Activated CD4-positive, alpha-beta T cell treated with anti-CD3 and anti-CD28 coated beads for 36 hours (primary cell): ENCODE measurements at regions not wholly inside any gene's neighbourhood (a gene's known extent, or its start where the extent isn't known, plus 50 kb on each side); places are given as distances from the start of the nearest gene placed in this dataset.

Source experiments
- ATAC-seq: fragments of 200-7000 bp; cut with Tn5 transposase; one replicate; pipeline ENCODE4 v1.10.0; 2021; ENCODE audit warnings: mild to moderate bottlenecking, moderate library complexity
- CTCF ChIA-PET: fragments of 350-600 bp; sonication (Branson Sonifier 250); formaldehyde crosslinking; loops from one replicate; lab custom pipeline; 2021; ENCODE audit warnings: antibody characterized with exemption; lab: Charles Lee
- POLR2A ChIA-PET: fragments of 350-600 bp; sonication (Branson Sonifier 250); formaldehyde crosslinking; loops from one replicate; lab custom pipeline; 2021; ENCODE audit warnings: antibody characterized with exemption, inconsistent platforms; lab: Charles Lee
- DNase-seq: peaks from one replicate; pipeline ENCODE4 v3.0.0-alpha.2; 2020
- H3K27ac Mint-ChIP-seq: one replicate; pipeline ENCODE4 v1.8.0; 2021; ENCODE audit warnings: mixed read lengths
- H3K27me3 Mint-ChIP-seq: one replicate; pipeline ENCODE4 v1.8.0; 2021; ENCODE audit warnings: mixed read lengths
- H3K36me3 Mint-ChIP-seq: one replicate; pipeline ENCODE4 v1.8.0; 2021; ENCODE audit warnings: low read depth, mixed read lengths
- H3K4me1 Mint-ChIP-seq: one replicate; pipeline ENCODE4 v1.8.0; 2021; ENCODE audit warnings: mixed read lengths
- H3K4me3 Mint-ChIP-seq: one replicate; pipeline ENCODE4 v1.8.0; 2021; ENCODE audit warnings: mild to moderate bottlenecking, moderate library complexity, mixed read lengths
- H3K9me3 Mint-ChIP-seq: one replicate; pipeline ENCODE4 v1.8.0; 2021; ENCODE audit warnings: low read depth, mixed read lengths
- intact Hi-C, 2 experiments: fragments of 100-400 bp; cut with DNase I in 1 of 2; cut with micrococcal nuclease in 1 of 2; formaldehyde crosslinking; loops; one replicate each; pipeline versions ENCODE4 v1.14.2 to v1.15.1; 2022 to 2024; cut with DNase I, micrococcal nuclease

DNA sequence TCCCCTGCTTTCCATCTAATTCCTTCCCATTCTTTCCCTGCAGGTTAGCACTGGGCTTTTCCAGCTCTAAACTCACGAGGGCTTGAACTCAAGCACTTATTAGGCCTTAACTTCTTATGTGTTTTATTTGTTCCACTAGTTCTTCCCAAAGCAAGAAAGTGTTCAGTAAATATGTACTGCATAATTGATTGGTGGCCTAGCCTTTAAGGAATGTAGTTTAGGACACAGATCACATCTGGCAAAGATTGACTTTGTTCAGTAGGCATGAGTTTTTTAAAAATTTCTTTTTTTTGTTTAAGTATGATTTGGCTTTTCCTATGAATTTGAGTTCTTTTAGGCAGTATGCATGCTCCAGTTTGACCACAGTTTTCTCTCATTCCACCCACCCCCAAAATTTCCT, 285.2 kb downstream of the NPR3 start:
- Mint-ChIP-seq H3K9me3 (no peaks in the 10 kb centered on the region), H3K27me3 (no peaks in the 10 kb centered on the region), H3K4me3 (no peak overlapping the region), H3K4me1 (no peaks in the 10 kb centered on the region), H3K27ac (no peak overlapping the region), H3K36me3 (no peaks in the 10 kb centered on the region)
- intact Hi-C loops = no loop called here
- POLR2A ChIA-PET = no interaction called here
- DNase-seq (no peak), ATAC-seq (no peak)
- CTCF ChIA-PET = no interaction called here

- H3K4me1 Mint-ChIP-seq = no peaks in the 10 kb centered on the region
- ATAC-seq (no peak), DNase-seq (no peak)
- intact Hi-C loops = no loop called here
- CTCF ChIA-PET = no interaction called here
- H3K36me3 Mint-ChIP-seq = no peaks in the 10 kb centered on the region
- no peak overlapping the region for H3K27ac Mint-ChIP-seq
- POLR2A ChIA-PET = no interaction called here
- no peaks in the 10 kb centered on the region for H3K27me3 Mint-ChIP-seq
- peaks cover 2% of the 10 kb centered on the region for H3K9me3 Mint-ChIP-seq
- H3K4me3 Mint-ChIP-seq = no peak overlapping the region
These were observed 297.8 kb downstream of the NPR3 start for GRCh38 chr5:33008751-33009418.

- DNase-seq = no peak
- Mint-ChIP-seq H3K9me3 (peaks cover 9% of the 10 kb centered on the region), H3K36me3 (no peaks in the 10 kb centered on the region), H3K27ac (no peak overlapping the region), H3K27me3 (no peaks in the 10 kb centered on the region), H3K4me3 (no peak overlapping the region), H3K4me1 (no peaks in the 10 kb centered on the region)
- ChIA-PET CTCF (no interaction called here), POLR2A (no interaction called here)
- ATAC-seq = no peak
- intact Hi-C loops = no loop called here
These were observed 299.7 kb downstream of the NPR3 start for GRCh38 chr5:33010846-33011245.

- H3K4me1 Mint-ChIP-seq = no peaks in the 10 kb centered on the region
- H3K4me3 Mint-ChIP-seq = no peak overlapping the region
- no peaks in the 10 kb centered on the region for H3K36me3 Mint-ChIP-seq
- CTCF ChIA-PET = interaction anchor here (0.7 kb wide), 1 partner anchor 9 kb away, joined by 4 read pairs; no protein-coding TSS in a partner anchor
- DNase-seq (no peak), ATAC-seq (no peak)
- H3K9me3 Mint-ChIP-seq = peaks cover 12% of the 10 kb centered on the region
- POLR2A ChIA-PET = no interaction called here
- H3K27ac Mint-ChIP-seq = no peak overlapping the region
- intact Hi-C loops = no loop called here
- H3K27me3 Mint-ChIP-seq = no peaks in the 10 kb centered on the region
These were observed 300.7 kb downstream of the NPR3 start for GRCh38 chr5:33011801-33012200.

- CTCF ChIA-PET = no interaction called here
These were observed 312.5 kb downstream of the NPR3 start for GRCh38 chr5:33023649-33024048.

DNA sequence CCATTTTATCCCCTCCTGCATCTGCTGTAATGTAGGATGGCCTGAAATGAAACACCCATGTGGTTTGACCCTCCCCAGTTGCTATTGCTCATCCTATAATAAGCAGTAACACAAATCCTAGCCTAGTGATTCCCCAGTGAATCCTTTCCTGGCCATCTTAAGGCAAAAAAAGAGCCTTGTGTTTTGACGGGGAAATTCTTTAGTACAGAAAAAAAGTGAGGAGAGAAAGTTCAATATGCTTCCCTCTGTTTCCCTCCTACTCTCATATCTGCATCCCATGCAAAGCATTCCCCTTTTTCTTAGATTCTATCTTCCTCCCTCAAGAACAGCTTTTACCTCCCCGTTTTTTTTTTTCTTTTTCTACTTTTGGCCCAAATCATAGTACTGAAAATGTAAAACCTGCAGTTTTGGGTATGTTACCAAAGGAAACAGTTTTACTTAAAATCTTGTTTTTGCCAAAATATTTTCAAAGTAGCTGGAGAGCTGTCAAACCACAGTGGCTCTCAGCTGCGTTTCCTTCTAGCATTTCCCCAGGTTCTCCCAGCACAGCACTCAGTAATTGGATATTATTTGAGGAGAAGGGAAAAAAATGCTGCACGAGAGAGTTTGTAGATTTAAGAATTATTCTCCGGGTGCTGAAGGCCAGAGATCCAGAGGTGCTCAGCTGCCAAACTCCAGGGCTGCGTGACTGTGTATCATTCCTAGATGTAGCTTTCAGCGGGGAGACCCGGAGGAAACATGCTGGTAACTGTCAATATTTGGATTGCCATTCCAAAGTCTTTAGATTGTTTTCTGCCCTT, 321.4 kb downstream of the NPR3 start:
- no peaks in the 10 kb centered on the region for H3K9me3 Mint-ChIP-seq
- H3K36me3 Mint-ChIP-seq = no peaks in the 10 kb centered on the region
- ATAC-seq = no peak
- H3K27me3 Mint-ChIP-seq = no peaks in the 10 kb centered on the region
- H3K4me3 Mint-ChIP-seq = no peak overlapping the region
- intact Hi-C loops = no loop called here
- H3K4me1 Mint-ChIP-seq = no peaks in the 10 kb centered on the region
- ChIA-PET CTCF (interaction anchor here (1.4 kb wide), 1 partner anchor 34 kb away, joined by 3 read pairs; no protein-coding TSS in a partner anchor), POLR2A (interaction anchor here (0.6 kb wide), 1 partner anchor 327 kb away, joined by 4 read pairs; no protein-coding TSS in a partner anchor)
- H3K27ac Mint-ChIP-seq = no peak overlapping the region
- DNase-seq = no peak

More at GRCh38 chr5:33023649-33024048, 312.5 kb downstream of the NPR3 start:
- Mint-ChIP-seq H3K4me3 (no peak overlapping the region), H3K36me3 (no peaks in the 10 kb centered on the region), H3K27ac (no peak overlapping the region), H3K4me1 (no peaks in the 10 kb centered on the region), H3K9me3 (peaks cover 2% of the 10 kb centered on the region), H3K27me3 (no peaks in the 10 kb centered on the region)
- DNase-seq = no peak
- no peak for ATAC-seq
- POLR2A ChIA-PET = no interaction called here
- intact Hi-C loops = no loop called here

GRCh38 chr5:33033516-33033915, 322.4 kb downstream of the NPR3 start:
- Mint-ChIP-seq H3K27me3 (no peaks in the 10 kb centered on the region), H3K9me3 (no peaks in the 10 kb centered on the region), H3K4me3 (no peak overlapping the region), H3K4me1 (no peaks in the 10 kb centered on the region), H3K27ac (no peak overlapping the region), H3K36me3 (no peaks in the 10 kb centered on the region)
- intact Hi-C loops = no loop called here
- CTCF ChIA-PET = no interaction called here
- ATAC-seq (no peak), DNase-seq (no peak)
- POLR2A ChIA-PET = no interaction called here

DNA sequence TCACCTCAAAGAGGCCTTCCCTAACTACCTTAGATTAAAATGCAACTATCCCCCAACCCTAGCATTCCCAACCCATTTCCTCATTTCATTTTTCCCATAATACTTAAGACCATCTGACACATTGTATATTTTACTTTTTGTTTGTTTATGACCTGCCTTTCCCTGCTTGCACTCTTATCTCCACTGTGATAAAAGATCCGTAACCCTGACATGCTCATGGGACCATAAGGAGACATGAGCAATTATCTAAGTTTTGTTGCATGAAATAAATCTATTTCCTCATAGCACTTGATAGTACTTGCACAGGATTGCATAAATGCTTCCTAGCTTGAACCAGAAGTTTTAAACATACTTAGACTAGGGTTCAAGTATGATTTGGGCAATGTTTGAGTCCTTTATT, 323.7 kb downstream of the NPR3 start:
- H3K4me1 Mint-ChIP-seq = no peaks in the 10 kb centered on the region
- ATAC-seq = no peak
- H3K36me3 Mint-ChIP-seq = no peaks in the 10 kb centered on the region
- no peak overlapping the region for H3K27ac Mint-ChIP-seq
- CTCF ChIA-PET = interaction anchor here (0.7 kb wide), 1 partner anchor 601 kb away, joined by 3 read pairs; no protein-coding TSS in a partner anchor
- no peaks in the 10 kb centered on the region for H3K9me3 Mint-ChIP-seq
- DNase-seq = no peak
- no peaks in the 10 kb centered on the region for H3K27me3 Mint-ChIP-seq
- POLR2A ChIA-PET = no interaction called here
- intact Hi-C loops = no loop called here
- no peak overlapping the region for H3K4me3 Mint-ChIP-seq

DNA sequence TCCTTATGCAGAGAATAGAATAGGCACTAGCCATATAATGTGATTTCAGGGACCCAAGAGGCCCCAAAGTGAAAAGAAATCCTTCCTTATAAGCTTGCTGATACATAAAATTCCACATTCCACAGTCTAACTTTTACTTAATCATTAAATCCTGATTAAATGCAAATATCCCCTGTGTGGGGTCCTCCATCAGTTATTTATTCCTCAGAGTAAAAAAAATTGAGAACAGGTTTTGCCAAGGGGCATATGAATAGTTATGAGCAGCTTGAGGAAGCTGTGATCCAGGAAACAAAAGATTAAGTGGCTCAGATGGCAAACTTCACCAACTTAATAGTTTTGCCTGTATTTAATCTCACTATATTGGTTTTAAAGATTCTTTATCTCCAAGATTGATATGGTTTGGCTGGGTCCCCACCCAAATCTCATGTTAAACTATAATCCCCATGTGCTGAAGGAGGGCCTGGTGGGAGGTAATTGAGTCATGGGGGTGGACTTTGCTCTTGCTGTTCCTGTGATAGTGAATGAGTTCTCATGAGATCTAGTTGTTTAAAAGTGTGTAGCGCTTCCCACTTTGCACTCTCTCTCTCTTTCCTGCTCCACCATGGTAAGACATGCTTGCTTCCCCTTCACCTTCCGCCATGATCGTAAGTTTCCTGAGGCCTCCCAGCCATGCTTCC, 324.9 kb downstream of the NPR3 start:
- H3K27me3 Mint-ChIP-seq = no peaks in the 10 kb centered on the region
- no peaks in the 10 kb centered on the region for H3K4me1 Mint-ChIP-seq
- no peaks in the 10 kb centered on the region for H3K36me3 Mint-ChIP-seq
- no peak overlapping the region for H3K27ac Mint-ChIP-seq
- ATAC-seq = no peak
- ChIA-PET POLR2A (no interaction called here), CTCF (no interaction called here)
- H3K9me3 Mint-ChIP-seq = peaks cover 2% of the 10 kb centered on the region
- no peak overlapping the region for H3K4me3 Mint-ChIP-seq
- no peak for DNase-seq
- intact Hi-C loops = no loop called here

GRCh38 chr5:33037076-33037475, 326.0 kb downstream of the NPR3 start:
- DNase-seq = no peak
- H3K4me3 Mint-ChIP-seq = no peak overlapping the region
- peaks cover 2% of the 10 kb centered on the region for H3K9me3 Mint-ChIP-seq
- H3K36me3 Mint-ChIP-seq = no peaks in the 10 kb centered on the region
- intact Hi-C loops = no loop called here
- no peak overlapping the region for H3K27ac Mint-ChIP-seq
- no peaks in the 10 kb centered on the region for H3K27me3 Mint-ChIP-seq
- POLR2A ChIA-PET = no interaction called here
- no peak for ATAC-seq
- H3K4me1 Mint-ChIP-seq = no peaks in the 10 kb centered on the region
- CTCF ChIA-PET = interaction anchor here (0.9 kb wide), 1 partner anchor 11 kb away, joined by 3 read pairs; no protein-coding TSS in a partner anchor

DNA sequence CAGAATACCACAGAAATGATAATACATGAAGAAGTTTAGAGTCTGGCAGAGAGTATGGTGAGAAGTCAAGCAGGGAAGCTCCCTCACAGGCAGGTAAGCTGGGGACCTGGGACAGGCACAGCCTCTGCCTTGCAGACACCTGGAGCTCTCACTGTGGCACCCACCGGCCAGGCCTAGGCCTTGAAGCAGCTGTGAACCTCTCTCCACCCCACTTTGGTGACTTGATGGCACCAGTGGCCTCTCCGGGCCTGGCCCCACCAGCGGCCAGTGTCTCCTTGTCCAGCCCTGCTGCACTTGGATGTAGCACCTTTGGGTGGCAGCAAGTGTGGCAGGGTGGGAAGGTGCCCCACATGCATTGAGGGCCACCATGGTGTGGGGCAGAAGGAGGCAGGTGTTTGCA, 330.5 kb downstream of the NPR3 start:
- ATAC-seq (no peak), DNase-seq (no peak)
- ChIA-PET CTCF (interaction anchor here (0.7 kb wide), 1 partner anchor 43 kb away, joined by 3 read pairs; no protein-coding TSS in a partner anchor), POLR2A (no interaction called here)
- Mint-ChIP-seq H3K36me3 (no peaks in the 10 kb centered on the region), H3K9me3 (peaks cover 2% of the 10 kb centered on the region), H3K4me3 (no peak overlapping the region), H3K27ac (no peak overlapping the region), H3K27me3 (no peaks in the 10 kb centered on the region), H3K4me1 (no peaks in the 10 kb centered on the region)
- intact Hi-C loops = no loop called here
